ENCODE measurements at regions not wholly inside any gene's neighbourhood (a gene's known extent, or its start where the extent isn't known, plus 50 kb on each side); places are given as distances from the start of the nearest gene placed in this dataset.

DNA sequence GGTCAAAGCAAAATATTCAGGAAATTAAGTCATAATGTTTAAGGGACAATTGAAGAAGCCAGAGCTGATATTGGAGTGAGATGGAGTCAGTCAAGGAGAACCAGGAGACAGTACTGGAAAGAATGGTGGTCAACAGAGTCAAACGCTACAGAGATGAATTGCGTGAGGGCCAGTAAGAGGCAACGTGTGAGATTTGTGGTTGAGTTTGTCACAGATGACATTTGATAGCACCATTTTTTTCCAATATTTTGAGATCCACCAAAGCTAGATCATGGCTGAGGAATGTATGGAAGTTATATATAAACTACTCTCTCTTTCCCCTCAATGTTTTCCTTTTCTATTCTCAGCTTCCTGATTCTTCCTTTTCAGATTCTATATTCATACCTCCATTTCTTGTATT lies 375.1 kb upstream of the ROBO2 start:
- TF ChIP-seq, protein P1, sequence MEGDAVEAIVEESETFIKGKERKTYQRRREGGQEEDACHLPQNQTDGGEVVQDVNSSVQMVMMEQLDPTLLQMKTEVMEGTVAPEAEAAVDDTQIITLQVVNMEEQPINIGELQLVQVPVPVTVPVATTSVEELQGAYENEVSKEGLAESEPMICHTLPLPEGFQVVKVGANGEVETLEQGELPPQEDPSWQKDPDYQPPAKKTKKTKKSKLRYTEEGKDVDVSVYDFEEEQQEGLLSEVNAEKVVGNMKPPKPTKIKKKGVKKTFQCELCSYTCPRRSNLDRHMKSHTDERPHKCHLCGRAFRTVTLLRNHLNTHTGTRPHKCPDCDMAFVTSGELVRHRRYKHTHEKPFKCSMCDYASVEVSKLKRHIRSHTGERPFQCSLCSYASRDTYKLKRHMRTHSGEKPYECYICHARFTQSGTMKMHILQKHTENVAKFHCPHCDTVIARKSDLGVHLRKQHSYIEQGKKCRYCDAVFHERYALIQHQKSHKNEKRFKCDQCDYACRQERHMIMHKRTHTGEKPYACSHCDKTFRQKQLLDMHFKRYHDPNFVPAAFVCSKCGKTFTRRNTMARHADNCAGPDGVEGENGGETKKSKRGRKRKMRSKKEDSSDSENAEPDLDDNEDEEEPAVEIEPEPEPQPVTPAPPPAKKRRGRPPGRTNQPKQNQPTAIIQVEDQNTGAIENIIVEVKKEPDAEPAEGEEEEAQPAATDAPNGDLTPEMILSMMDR (IDR thresholded peaks at IDR 0.05; ENCODE audit: low read depth, low read length) = no peak
- no peak for TF ChIP-seq EZH2phosphoT487 (IDR thresholded peaks at IDR 0.05; ENCODE audit: low read depth)

All from OCI-LY3 (cell line).